Panc1 (cell line): ENCODE measurements at regions not wholly inside any gene's neighbourhood (a gene's known extent, or its start where the extent isn't known, plus 50 kb on each side); places are given as distances from the start of the nearest gene placed in this dataset.

Experiments used
- TCF7L2 ChIP-seq: IDR thresholded peaks from 2 replicates; pipeline ENCODE4 v1.6.1; 2011; ENCODE audit warnings: mild to moderate bottlenecking, low read depth, low read length, inconsistent platforms
- TF ChIP-seq, protein P1 (sequence below): fragments of 450-650 bp; IDR thresholded peaks from 2 replicates; pipeline ENCODE4 v1.5.1; 2017; ENCODE audit warnings: mild to moderate bottlenecking

DNA sequence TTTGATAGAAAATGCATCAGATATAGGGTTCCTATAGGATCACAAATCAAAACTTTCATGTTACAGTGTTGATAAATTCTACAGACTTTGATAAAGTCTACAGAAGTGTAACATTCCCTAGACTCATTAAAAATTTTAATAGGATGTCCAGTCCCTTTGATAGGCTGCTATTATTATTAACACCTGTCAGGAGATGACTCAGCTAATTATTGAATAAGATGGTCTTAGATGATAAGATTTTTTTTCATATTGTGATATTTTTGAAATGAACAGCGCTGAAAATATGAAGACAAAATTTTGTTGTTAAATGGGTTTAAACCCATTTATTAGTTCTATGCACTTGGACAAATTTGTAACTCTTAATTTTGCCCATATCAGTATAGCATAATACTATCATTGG lies 356.8 kb upstream of the SLITRK1 start:
- TF ChIP-seq TCF7L2 = no peak
- TF ChIP-seq, protein P1, sequence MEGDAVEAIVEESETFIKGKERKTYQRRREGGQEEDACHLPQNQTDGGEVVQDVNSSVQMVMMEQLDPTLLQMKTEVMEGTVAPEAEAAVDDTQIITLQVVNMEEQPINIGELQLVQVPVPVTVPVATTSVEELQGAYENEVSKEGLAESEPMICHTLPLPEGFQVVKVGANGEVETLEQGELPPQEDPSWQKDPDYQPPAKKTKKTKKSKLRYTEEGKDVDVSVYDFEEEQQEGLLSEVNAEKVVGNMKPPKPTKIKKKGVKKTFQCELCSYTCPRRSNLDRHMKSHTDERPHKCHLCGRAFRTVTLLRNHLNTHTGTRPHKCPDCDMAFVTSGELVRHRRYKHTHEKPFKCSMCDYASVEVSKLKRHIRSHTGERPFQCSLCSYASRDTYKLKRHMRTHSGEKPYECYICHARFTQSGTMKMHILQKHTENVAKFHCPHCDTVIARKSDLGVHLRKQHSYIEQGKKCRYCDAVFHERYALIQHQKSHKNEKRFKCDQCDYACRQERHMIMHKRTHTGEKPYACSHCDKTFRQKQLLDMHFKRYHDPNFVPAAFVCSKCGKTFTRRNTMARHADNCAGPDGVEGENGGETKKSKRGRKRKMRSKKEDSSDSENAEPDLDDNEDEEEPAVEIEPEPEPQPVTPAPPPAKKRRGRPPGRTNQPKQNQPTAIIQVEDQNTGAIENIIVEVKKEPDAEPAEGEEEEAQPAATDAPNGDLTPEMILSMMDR = no peak
